ENCODE measurements at regions not wholly inside any gene's neighbourhood (a gene's known extent, or its start where the extent isn't known, plus 50 kb on each side); places are given as distances from the start of the nearest gene placed in this dataset.

- TF ChIP-seq STAT1 (IDR thresholded peaks at IDR 0.05; ENCODE audit: unreplicated experiment) (no peak), ZNF331 (CRISPR knock-in tag; IDR thresholded peaks at IDR 0.05; ENCODE audit: low read depth) (no peak), POLR2AphosphoS5 (IDR thresholded peaks at IDR 0.05; ENCODE audit: low read depth) (no peak), CTCF (conservative IDR thresholded peaks at IDR 0.05; ENCODE audit: low read depth in 2 of 2) (no peak), ZNF114 (CRISPR knock-in tag; IDR thresholded peaks at IDR 0.05) (no peak), NANOG (IDR thresholded peaks at IDR 0.05; ENCODE audit: borderline replicate concordance) (no peak), CREB1 (CRISPR knock-in tag; IDR thresholded peaks at IDR 0.05; ENCODE audit: low read depth) (no peak), EZH2phosphoT487 (IDR thresholded peaks at IDR 0.05; ENCODE audit: unreplicated experiment) (no peak), ETS1 (IDR thresholded peaks at IDR 0.05) (no peak), REST (IDR thresholded peaks at IDR 0.05; ENCODE audit: unreplicated experiment) (no peak), ZNF462 (CRISPR knock-in tag; IDR thresholded peaks at IDR 0.05) (no peak), JUNB (IDR thresholded peaks at IDR 0.05; ENCODE audit: unreplicated experiment) (no peak), EZH2 (IDR thresholded peaks at IDR 0.05; ENCODE audit: low read depth, unreplicated experiment) (no peak)
Measured at GRCh38 chr6:14194976-14195375, 77.4 kb downstream of the CD83 start.

More at GRCh38 chr6:14194976-14195375, 77.4 kb downstream of the CD83 start:
- Mint-ChIP-seq H3K9me3 (no peaks in the 10 kb centered on the region; the same call in 2 of the 3 replicates), H3K4me1 (peaks cover 24% of the 10 kb centered on the region), H3K27ac (no peak overlapping the region), H3K27me3 (ENCODE audit: insufficient read depth, low read depth, poor library complexity) (peaks cover 5% of the 10 kb centered on the region), H3K36me3 (ENCODE audit: low read depth) (no peaks in the 10 kb centered on the region), H3K4me3 (no peak overlapping the region)
- Histone ChIP-seq H3K36me3 (ENCODE audit: insufficient read depth) (no peaks in the 10 kb centered on the region), H4K20me1 (replicated peaks; ENCODE audit: insufficient read depth) (no peaks in the 10 kb centered on the region), H3K4me3 (no peak overlapping the region), H3F3A (replicated peaks; ENCODE audit: low read depth) (no peaks in the 10 kb centered on the region), H3K27ac (ENCODE audit: low read depth) (no peak overlapping the region), H3K4me2 (peak overlapping the region; percentile 10), H3K4me1 (ENCODE audit: insufficient read depth) (peaks cover 19% of the 10 kb centered on the region), H2AFZ (no peak overlapping the region), H3K27me3 (ENCODE audit: insufficient read depth) (no peaks in the 10 kb centered on the region; the same call in 1 of the 2 replicates), H3K79me2 (replicated peaks; ENCODE audit: insufficient read depth) (no peaks in the 10 kb centered on the region), H3K9me2 (ENCODE audit: insufficient read depth) (peaks cover 5% of the 10 kb centered on the region; the same call in 1 of the 2 replicates)
- DNase-seq (ENCODE audit: low spot score): no peak
- no peak for ATAC-seq
